HS-5 (cell line): ENCODE measurements at regions not wholly inside any gene's neighbourhood (a gene's known extent, or its start where the extent isn't known, plus 50 kb on each side); places are given as distances from the start of the nearest gene placed in this dataset.

Experiments used
- DNase-seq: peaks from one replicate; pipeline ENCODE4 v3.0.0-alpha.2; 2012; ENCODE audit warnings: low read depth

- DNase-seq, result no peak
Measured at GRCh38 chr7:16978358-16979244, 96.8 kb upstream of the AGR3 start.

DNA sequence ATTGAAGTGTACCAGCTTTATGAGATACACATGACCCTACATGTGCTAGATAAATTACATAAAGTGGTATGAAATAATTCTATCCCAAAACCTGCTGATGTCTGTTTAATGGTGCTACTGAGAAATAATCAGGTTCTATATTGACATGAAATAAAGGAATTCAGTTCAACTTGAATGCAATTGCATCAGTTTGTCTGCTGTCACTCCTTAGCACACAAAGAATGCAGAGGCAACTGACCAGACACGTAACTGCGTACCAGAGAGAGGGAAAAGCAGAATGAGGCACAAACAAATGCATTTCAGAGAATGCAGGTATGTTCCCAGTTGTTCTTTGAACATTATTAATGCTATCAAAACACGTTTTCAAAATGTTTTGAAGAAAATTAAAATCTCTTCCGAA lies 98.8 kb upstream of the AGR3 start:
- DNase-seq, result no peak

DNA sequence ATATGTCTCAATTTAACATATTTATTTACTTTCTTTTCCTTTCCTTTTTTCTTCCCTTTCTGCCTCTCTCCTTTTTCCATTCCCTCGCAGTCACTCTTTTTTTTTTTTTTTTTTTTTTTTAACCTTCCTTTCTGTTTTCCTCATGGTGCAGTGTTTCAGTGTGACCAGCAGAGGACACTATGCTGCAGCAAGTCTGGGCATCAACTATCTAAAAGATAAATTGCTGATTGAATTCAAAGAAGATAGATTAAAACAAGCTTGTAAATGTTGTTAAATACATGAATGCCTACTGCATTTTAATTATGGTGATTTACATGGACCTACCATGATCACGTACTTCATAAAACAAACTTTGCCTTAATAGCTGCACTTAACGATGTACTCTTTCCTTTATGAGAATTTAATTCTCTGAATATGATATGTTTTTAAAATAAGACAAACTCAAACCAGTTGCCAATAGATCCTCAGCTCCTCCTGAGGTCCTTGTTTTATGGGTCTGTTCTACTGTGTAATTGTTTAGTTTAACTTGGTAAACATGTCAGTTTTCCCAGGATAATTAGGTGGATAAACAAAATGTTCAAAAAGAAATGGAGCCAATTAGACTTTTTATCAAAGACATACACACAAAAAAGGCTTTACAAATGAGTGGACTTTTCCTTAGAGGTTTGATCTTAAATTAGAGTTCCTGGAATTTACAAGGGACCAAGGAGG lies 101.0 kb upstream of the AGR3 start:
- DNase-seq, result no peak

DNA sequence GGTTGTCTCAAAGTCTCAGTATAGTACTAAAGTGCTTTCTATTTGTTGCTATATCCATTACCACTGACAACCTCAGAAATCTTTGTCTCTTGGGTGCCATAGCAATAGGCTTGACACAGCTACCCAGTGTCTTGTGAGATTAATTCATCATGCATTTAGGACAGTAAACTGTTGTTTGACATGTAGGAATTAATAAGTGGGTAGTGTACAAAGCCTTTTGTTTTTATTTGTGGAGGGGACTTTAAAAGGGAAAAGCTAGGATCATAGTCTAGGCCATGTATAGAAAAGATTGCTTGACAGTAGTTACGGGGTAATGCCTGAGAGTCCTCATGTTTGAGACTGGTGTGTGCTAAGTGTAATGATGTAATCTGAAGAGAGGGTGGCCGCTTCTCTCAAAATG lies 102.6 kb upstream of the AGR3 start:
- DNase-seq, result no peak

GRCh38 chr7:16985621-16986020 lies 103.8 kb upstream of the AGR3 start:
- no peak for DNase-seq

- no peak for DNase-seq
Measured at GRCh38 chr7:16986755-16987154, 105.0 kb upstream of the AGR3 start.

- DNase-seq, result peak; percentile 48
Measured at GRCh38 chr7:16989811-16990413, 108.1 kb upstream of the AGR3 start.

DNA sequence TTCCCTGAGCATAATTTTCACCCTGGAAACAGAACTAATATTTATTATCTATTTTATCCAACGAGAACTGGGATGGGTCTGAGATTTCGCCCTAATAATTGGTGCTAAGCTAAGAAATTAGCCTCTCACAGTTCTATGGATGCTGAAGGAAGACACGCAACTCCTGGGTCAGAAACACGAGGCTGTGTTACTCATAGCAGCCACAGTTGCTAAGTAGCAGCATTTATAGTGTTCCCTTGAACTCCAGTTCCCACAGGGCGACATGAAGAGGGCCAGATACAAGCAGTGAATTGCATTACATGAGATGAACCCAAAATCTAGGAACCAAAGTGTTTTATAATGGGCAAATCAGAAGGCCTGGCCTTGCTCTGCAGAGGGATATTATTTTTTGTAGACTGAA lies 109.8 kb upstream of the AGR3 start:
- no peak for DNase-seq

GRCh38 chr7:16993543-16993942 lies 111.8 kb upstream of the AGR3 start:
- DNase-seq, result no peak

- no peak for DNase-seq
Measured at GRCh38 chr7:16998481-16999051, 116.8 kb upstream of the AGR3 start.

GRCh38 chr7:16999541-17000267 lies 117.9 kb upstream of the AGR3 start:
- DNase-seq, result no peak

- DNase-seq, result no peak
Measured at GRCh38 chr7:17005271-17005670, 123.5 kb upstream of the AGR3 start.

- no peak for DNase-seq
Measured at GRCh38 chr7:17007841-17008240, 126.1 kb upstream of the AGR3 start.

- peak; percentile 5 for DNase-seq
Measured at GRCh38 chr7:17009007-17009719, 127.4 kb upstream of the AGR3 start.

GRCh38 chr7:17009933-17010332 lies 128.2 kb upstream of the AGR3 start:
- DNase-seq, result no peak

DNA sequence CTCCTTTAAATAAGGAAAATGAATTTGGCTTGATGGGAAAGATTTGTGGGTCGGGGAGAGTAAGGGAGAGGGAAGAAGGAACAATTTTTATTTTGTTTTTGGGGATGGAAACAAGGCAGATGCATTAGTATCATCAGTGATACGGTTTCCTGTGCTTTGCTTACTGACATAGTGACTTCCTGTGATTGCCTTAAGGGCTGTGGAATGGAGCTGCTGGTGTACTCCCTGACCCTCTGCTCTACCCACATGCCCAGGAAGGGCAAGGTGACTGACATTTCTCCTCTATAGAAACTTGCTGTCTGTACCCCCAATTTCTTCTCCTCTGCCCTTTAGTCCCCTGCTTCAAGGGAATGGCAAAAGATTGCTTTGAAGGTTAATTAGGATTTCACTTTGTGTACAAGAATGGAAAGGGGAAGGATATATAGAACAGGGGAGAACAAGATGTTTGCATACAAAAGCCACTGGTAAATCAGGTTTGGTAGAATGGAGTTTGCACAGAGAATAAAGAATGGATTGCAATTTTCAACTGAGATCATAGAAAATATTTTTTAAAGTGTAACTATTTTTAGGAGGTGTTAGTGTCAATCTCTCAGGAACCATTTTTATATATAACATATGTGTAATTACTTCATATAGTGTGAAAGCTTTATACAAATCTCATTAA lies 129.0 kb upstream of the AGR3 start:
- DNase-seq, result no peak

DNA sequence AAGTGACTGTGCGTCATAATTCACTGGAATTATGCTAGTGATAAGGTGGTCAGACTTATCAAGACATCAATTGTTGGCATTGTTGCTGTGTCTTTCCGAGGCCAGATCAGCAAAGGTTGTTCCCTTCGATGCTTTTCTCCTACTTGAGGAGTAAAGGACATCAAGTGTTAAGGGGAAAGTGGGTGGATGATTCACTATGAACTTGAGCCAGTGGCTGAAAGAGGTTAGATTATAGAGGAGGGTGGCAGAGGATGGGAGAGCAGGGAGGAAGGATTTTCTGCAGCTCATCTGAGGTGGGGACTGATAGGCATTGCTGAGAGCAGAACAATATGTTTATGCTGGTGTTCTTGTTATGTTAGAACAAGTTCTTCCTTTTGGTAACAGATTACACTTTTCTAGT lies 131.4 kb upstream of the AGR3 start:
- no peak for DNase-seq

GRCh38 chr7:17014686-17015085 lies 132.9 kb upstream of the AGR3 start:
- no peak for DNase-seq

DNA sequence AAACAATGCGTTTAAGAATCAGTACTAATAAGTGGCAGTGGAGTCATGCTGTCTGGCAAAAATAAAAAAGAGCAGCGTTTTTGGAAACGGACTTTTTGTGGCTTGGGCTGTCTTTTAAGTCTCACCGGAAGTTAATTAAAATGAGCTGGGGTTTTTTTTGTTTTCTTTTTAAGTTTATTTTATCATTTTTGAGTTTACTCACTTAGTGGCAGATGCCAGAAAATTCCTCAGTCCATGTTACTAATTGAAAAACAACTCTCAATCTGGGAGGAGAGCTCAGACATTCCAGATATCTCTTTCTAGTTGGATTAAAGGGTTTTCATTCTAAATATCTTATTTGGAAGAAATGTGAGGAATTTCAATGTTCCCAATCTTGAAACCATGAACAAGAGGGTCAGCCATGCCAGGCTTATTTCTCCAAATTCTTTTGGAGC lies 133.8 kb upstream of the AGR3 start:
- no peak for DNase-seq

GRCh38 chr7:17016402-17017010 lies 134.7 kb upstream of the AGR3 start:
- no peak for DNase-seq
